Eye (tissue), 1 donor: ENCODE measurements at regions not wholly inside any gene's neighbourhood (a gene's known extent, or its start where the extent isn't known, plus 50 kb on each side); places are given as distances from the start of the nearest gene placed in this dataset.

Experiments
- DNase-seq: peaks from one replicate; pipeline ENCODE4 v3.0.0-alpha.2; 2015

- DNase-seq, result no peak
These were observed 272.4 kb upstream of the MYO3A start for GRCh38 chr10:25661632-25662031.

- peak; percentile 39 for DNase-seq
These were observed 267.8 kb upstream of the MYO3A start for GRCh38 chr10:25666276-25666675.

GRCh38 chr10:25675204-25675603 lies 258.8 kb upstream of the MYO3A start:
- DNase-seq, result no peak

- no peak for DNase-seq
These were observed 258.4 kb upstream of the MYO3A start for GRCh38 chr10:25675615-25676014.

- no peak for DNase-seq
These were observed 255.8 kb upstream of the MYO3A start for GRCh38 chr10:25678220-25678619.

GRCh38 chr10:25678666-25679065 lies 255.4 kb upstream of the MYO3A start:
- DNase-seq, result no peak

GRCh38 chr10:25682203-25682851 lies 251.7 kb upstream of the MYO3A start:
- peak; percentile 67 for DNase-seq

GRCh38 chr10:25683344-25683743 lies 250.7 kb upstream of the MYO3A start:
- no peak for DNase-seq

GRCh38 chr10:25687521-25687920 lies 246.5 kb upstream of the MYO3A start:
- DNase-seq, result no peak

GRCh38 chr10:25689346-25690100 lies 244.5 kb upstream of the MYO3A start:
- no peak for DNase-seq

GRCh38 chr10:25692761-25693160 lies 241.3 kb upstream of the MYO3A start:
- no peak for DNase-seq

GRCh38 chr10:25694206-25694933 lies 239.7 kb upstream of the MYO3A start:
- DNase-seq, result no peak

GRCh38 chr10:25694971-25695370 lies 239.1 kb upstream of the MYO3A start:
- DNase-seq, result no peak

- DNase-seq, result no peak
These were observed 238.4 kb upstream of the MYO3A start for GRCh38 chr10:25695586-25695985.

- no peak for DNase-seq
These were observed 237.9 kb upstream of the MYO3A start for GRCh38 chr10:25696013-25696708.

- no peak for DNase-seq
These were observed 236.6 kb upstream of the MYO3A start for GRCh38 chr10:25697412-25697811.

- no peak for DNase-seq
These were observed 235.4 kb upstream of the MYO3A start for GRCh38 chr10:25698638-25699037.

GRCh38 chr10:25699631-25700030 lies 234.4 kb upstream of the MYO3A start:
- no peak for DNase-seq

- DNase-seq, result peak; percentile 80
These were observed 232.4 kb upstream of the MYO3A start for GRCh38 chr10:25701652-25702051.

- DNase-seq, result no peak
These were observed 229.4 kb upstream of the MYO3A start for GRCh38 chr10:25704622-25705021.

GRCh38 chr10:25707572-25707971 lies 226.5 kb upstream of the MYO3A start:
- no peak for DNase-seq

GRCh38 chr10:25707976-25708671 lies 225.9 kb upstream of the MYO3A start:
- DNase-seq, result no peak

GRCh38 chr10:25713894-25714240 lies 220.2 kb upstream of the MYO3A start:
- DNase-seq, result no peak
